ENCODE measurements at regions not wholly inside any gene's neighbourhood (a gene's known extent, or its start where the extent isn't known, plus 50 kb on each side); places are given as distances from the start of the nearest gene placed in this dataset.
A peak's percentile ranks its signal among the peaks of the same experiment; 100 is the strongest.

GRCh38 chr12:27179400-27180214 lies 64.5 kb upstream of the STK38L start:
- peak; percentile 95 for DNase-seq (ENCODE audit: low read depth)

GRCh38 chr12:27180906-27181505 lies 63.1 kb upstream of the STK38L start:
- DNase-seq (ENCODE audit: low read depth): peak; percentile 77

- no peak for DNase-seq (ENCODE audit: low read depth)
These were observed 60.7 kb upstream of the STK38L start for GRCh38 chr12:27183342-27183741.

- peak; percentile 91 for DNase-seq (ENCODE audit: low read depth)
These were observed 58.7 kb upstream of the STK38L start for GRCh38 chr12:27185234-27186021.

- DNase-seq (ENCODE audit: low read depth): peak; percentile 67
These were observed 57.9 kb upstream of the STK38L start for GRCh38 chr12:27186022-27186839.

GRCh38 chr12:27187697-27188096 lies 56.4 kb upstream of the STK38L start:
- DNase-seq (ENCODE audit: low read depth): no peak

- DNase-seq (ENCODE audit: low read depth): peak; percentile 91
These were observed 53.3 kb upstream of the STK38L start for GRCh38 chr12:27190761-27191160.

GRCh38 chr12:27191531-27191930 lies 52.6 kb upstream of the STK38L start:
- peak; percentile 26 for DNase-seq (ENCODE audit: low read depth)

GRCh38 chr12:27192118-27192802 lies 51.8 kb upstream of the STK38L start:
- DNase-seq (ENCODE audit: low read depth): no peak

GRCh38 chr12:27193106-27193505 lies 51.0 kb upstream of the STK38L start:
- DNase-seq (ENCODE audit: low read depth): peak; percentile 89

- peak; percentile 96 for DNase-seq (ENCODE audit: low read depth)
These were observed 50.1 kb upstream of the STK38L start for GRCh38 chr12:27193854-27194544.
